ENCODE measurements at regions not wholly inside any gene's neighbourhood (a gene's known extent, or its start where the extent isn't known, plus 50 kb on each side); places are given as distances from the start of the nearest gene placed in this dataset.

DNA sequence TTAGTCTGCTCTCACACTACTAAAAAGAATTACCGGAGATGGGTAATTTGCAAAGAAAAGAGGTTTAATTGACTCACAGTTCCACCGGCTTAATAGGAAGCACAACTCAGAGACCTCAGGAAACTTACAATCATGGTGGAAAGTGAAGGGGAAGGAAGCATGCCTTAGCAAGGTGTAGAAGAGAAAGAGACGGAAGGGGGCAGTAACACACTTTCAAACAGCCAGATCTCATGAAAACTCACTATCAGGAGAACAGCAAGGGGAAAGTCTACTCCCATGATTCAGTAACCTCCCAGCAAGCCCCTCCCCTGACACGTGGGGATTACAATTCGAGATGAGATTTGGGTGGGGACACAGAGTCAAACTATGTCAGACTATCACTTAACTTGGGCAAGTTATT, 236.6 kb upstream of the ANO3 start:
- no peak for DNase-seq (ENCODE audit: low spot score)

DNA sequence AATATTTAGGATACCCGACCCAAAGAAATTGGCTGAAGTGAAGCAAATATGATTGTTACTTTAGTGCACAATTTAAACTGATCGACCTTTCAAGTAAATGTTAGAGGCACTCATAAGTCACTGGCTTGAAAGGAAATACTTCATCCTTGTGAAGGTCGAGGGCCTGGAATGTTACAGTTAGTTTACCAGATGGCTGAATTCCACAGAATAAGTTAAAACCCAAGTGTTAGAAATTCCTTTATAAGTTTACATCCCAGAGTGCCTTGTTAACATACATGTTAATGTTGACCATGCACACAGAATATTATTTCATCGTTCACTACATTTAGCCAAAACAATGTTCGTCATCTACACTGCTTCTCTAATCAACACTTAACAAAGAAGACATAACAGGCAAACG, 235.5 kb upstream of the ANO3 start:
- DNase-seq (ENCODE audit: low spot score): no peak

DNA sequence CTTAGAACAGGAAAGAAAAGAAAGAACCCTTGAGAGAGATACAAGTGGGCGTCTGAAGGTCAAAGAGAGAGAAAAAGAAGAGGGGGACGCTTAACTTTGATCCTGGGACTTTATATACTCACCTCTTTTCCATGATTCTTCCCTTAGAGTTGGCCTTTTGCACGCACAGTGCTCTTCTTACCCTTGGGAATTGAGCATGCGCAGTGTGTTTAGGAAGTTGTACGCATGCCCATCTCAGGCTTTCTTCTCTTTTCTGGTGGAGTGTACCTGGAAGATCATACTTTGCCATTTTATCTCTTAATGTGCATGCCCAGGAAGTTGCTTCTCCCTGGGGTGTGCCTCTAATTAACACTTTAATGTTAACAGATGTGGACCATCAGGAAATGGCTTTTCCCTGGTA, 229.6 kb upstream of the ANO3 start:
- DNase-seq (ENCODE audit: low spot score): no peak

DNA sequence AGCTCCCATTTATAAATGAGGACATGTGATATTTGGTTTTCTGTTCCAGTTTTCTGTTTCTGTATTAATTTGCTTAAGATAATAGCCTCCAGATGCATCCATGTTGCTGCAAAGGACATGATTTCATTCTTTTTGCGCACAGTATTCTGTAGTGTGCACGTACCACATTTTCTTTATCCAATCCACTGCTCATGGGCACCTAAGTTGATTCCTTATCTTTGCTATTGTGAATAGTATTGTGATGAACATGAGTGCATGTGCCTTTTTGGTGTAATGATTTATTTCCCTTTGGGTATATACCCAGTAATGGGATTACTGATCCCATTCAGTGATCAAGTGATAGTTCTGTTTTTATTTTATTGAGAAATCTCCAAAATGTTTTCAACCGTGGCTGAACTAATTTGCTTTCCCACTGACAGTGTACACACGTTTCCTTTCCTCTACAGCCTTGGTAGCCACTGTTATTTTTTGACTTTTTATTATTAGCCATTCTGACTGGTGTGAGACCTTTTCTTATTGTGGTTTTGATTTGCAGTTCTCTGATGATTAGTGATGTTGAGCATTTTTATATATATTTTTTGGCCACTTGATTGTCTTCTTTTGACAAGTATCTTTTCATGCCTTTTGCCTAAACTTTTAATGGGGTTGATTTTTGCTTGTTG, 226.0 kb upstream of the ANO3 start:
- no peak for DNase-seq (ENCODE audit: low spot score)

DNA sequence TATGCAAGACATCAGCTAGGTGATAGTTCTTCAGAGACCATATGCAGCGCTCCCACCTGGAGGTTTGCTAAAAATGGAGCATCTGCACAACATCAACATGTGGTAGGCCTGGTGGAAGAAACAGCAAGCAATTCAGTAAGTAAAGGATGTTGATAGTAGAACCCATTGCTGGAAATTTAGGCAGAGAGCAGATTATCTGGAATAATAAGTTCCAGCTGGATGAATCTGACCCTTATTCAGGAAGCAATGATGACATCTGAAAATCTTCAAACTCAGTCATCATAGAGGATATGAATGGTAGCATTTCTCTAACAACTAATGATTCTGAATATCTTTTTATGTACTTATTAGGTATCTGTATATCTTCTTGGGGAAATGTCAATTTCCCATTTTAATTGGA, 225.2 kb upstream of the ANO3 start:
- DNase-seq (ENCODE audit: low spot score): no peak

DNA sequence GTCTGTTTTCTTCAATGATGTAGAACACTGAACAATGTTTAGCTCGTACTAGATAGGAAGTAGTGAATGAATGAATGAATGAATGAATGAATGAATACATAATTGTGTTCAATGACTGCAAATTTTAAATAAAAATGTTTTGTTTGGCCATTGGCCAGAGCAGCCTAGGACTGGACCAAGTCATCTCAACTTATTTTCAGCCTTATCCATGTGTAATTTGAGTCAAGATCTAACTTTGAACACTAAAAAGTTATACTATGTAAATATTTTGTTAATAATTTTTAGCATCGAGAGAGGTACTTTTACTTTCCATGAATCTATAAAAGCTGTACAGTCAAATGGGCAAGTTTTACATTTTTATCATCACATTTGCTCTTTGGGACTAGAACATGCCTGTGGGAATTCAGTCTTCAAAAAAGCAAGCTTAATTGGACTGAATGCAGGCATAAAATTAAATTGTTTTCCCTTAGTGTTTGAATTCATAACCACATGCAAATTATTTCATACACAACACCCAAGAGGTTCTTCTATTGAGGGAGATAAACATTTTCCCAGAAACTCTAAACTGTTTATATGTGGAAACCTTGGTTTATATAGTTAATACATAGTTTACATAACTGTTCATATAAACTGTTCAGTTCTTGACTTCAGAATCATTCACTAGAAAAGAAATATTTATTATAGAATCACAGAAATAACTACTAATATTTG, 222.1 kb upstream of the ANO3 start:
- DNase-seq (ENCODE audit: low spot score): no peak

DNA sequence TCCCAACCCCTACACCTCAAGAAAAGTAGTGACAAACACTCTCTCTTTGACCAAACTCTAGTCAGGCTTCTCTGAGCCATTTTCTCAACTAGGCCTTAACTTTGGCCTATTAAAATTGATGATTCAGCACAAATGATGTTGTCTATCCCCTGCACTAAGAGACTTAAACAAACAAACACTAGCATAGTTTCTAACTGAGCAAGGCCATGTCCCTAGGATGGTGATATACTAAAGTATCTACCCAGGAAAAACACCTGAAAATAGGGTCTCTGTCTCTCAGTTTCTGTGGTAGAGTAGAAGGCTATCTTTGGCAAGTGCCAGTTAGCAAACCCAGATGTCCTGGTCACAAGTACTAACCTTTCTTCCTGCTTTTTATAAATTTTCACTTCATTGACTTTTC, 219.7 kb upstream of the ANO3 start:
- no peak for DNase-seq (ENCODE audit: low spot score)

DNA sequence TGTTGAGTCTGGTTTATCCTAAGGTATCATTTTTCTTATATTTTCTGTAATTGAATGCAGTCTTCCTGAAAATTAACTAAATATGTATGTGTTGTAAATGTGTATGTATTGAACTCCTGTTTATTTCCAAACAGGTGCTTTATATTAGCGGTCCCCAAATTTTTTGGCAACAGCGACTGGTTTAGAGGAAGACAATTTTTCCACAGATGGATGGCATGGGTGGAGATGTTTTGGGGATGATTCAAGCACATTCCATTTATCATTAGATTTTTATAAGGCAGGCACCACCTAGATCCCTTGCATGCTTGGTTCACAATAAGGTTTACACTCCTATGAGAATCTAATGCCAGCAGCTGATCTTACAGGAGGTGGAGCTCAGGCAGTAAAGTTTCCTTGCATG, 210.5 kb upstream of the ANO3 start:
- no peak for DNase-seq (ENCODE audit: low spot score)

DNA sequence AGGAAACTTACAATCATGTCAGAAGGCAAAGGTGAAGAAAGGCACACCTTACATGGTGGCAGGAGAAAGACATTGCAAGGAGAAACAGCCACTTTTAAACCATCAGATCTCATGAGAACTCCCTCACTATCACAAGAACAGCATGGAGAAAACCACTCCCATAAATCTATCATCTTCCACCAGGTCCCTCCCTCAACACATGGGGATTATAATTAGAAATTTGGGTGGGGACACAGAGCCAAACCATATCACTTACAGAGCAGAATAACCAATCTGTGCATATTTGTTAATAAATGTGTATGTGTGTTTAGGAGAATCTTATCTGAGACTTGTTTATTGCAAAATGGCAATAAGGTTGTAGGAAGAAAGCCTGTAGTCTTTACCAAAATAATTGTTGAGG, 205.2 kb upstream of the ANO3 start:
- no peak for DNase-seq (ENCODE audit: low spot score)

DNA sequence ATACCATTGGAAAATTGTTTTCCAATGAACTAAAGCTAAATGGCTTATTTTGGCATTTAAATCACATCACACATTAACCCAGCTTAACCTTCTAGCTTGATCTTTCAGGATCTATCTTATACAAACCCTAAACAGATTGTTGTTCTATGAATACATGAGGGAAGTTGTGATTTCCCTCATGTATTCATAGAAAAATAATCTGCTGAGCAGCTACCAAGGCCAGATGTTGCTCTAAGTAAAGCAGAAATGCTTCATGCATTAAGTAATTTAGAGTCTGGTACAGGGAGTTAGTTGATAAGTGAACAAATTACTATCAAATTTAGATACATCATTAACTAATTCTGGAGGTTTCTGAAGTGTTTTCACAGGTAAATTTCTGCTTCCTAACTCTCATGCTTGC, 204.6 kb upstream of the ANO3 start:
- DNase-seq (ENCODE audit: low spot score): no peak

DNA sequence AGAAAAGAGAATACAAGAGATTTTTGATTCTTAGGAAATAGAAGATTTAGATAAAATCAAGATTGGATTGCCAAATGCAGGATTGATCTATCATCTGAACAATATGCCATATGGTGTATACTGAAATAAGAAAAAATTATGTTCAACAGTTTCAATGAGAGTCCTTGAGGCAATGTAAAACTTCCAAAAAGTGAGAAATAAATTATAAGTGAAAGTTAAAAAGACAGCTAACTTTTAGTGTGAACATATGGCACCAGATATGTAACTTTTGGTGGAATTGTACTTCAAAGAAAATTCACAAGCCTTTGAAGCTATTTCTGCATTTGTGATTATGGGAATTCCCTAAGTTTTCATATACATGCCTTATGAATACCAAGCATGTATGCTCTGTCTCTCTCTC, 200.5 kb upstream of the ANO3 start:
- no peak for DNase-seq (ENCODE audit: low spot score)

DNA sequence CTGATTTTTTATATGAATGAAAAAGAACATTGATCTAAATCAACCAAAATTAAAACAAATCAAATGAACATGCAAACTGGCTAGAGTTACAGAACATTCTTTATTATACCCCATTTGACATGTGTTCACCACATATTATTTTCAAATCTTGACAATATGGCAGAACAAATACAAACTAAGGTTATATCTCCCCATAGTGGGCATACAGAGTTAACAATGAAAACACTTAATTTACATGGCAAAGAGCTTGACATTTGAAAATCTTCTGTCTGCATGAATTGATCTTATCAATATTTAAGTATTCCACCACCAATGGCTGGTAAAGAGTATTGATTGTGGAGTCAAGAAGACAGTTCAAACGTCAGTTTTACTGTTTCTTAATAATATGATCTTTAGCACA, 197.9 kb upstream of the ANO3 start:
- DNase-seq (ENCODE audit: low spot score): no peak

DNA sequence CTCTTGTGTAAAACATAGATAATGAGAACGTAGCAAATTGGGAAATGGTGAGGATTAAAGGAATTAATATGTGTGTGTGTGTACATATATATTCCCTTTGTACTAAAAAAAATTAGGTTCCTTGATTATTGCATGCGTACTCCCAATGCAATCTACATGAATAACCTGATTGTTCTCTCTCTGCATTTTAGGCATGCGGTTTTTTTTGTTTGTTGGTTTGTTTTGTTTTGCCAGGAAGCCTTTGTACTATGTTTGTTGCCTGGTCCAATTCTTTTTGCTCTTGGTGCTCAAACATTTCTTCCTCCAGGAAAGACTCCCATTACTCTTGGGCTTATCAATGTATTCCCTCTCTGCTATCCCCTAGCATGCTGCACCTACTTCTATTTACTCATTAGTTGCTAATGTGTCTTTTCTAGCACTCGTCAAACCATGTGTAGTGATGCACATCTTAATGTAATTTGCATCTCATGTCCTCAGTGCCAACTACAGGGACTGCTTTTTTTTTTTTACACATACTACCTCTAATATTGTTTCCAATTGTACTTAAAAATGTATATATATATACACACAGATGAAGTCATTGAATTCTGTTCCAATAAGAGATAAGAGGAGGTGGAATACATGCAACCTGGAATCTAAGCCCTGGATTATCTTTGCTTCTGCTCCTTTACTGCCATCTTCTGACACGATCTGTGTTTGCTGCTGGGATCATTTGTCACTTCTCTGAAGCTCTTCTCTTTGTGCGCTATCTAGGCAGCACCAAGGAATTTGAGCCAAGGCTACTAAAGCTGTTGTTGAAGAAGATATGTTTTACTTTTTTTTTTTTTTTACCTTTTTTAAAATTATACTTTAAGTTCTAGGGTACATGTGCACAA, 197.2 kb upstream of the ANO3 start:
- DNase-seq (ENCODE audit: low spot score): peak; percentile 12

DNA sequence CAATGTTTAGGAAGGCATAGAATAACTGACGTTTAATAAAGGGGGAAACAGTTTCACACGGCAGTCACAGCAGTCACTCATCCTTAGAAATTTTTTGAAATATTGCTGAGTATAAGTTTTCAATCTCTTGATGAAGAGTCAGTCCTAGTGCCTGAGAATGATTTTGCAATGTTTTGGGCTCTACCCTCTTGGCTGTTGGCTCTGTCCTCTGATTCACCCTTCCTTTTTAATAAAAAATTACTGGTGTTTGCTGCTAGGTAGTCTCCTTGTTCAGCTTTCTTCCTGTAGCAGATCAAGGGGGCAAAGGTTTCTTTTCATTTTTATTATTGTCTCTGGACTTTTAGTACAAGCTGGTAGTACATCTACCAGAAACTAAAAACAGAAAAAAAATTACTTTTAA, 194.3 kb upstream of the ANO3 start:
- no peak for DNase-seq (ENCODE audit: low spot score)

DNA sequence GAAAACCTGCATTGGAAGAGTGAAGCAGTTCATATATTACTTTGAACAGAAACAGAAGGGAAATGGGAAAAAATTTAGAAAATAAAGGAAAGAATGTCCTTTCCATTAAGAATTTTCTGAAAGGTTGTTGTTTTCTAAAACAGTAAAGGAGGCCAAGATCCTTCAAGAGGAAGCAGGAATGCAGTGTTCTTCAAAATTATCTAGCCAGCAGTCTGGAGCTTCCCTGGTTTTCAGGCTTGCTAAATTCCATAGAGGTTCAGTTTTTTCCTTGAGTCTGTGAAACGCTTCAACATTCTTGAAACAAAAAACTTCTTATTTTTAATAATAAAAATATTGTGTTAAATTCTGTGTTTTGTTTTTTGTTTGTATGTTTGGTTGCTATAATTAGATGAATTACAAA, 189.0 kb upstream of the ANO3 start:
- no peak for DNase-seq (ENCODE audit: low spot score)

DNA sequence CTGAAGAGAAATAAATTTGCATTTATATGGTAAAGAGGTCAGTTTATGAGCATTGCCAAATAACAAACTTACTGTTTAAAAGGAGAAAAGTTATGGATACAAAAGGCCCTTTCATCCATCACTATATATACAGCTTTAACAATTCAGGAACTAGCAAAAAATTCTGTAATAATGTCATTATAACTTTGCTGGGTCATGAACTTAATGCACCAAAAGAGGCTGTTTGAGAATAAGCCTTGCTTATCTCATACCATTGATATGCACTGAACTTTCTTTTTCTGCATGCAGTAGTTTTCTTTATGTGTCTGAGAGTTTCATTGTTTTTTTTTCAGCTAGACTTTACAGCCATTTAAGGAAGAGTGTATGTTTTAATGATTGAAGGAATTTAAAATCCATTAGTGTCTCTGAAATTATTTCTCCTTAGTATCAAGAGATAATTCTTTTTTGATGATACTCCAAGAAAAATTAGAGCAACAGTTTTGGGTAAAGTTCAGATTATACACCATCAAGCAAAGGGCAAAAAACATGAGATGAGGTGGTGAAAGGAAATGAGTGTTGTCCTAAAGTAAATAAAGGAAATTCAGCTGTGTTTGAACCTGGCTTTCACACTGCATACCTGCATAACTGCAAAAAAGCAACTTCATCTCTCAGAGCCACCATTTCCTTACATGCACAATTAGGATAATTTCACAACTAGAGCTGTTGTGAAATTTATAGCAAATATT, 188.2 kb upstream of the ANO3 start:
- DNase-seq (ENCODE audit: low spot score): no peak

DNA sequence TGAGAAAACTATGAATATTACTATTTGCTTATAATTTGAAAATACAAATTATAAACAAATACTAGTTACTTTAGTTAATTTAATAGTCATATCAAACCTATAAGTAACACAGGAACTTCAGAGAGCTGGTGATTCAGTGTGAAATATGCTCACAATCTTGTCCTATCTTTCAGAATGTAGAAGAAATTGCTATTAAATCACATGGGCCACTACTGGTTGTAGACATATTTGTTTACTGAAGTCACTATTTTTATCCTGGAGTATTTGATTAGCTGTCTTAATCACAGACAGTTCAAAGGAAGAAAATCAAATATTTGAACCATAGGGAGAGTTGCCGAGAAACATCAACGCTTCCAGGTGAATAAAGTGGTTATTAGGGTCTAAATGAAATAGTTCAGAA, 187.6 kb upstream of the ANO3 start:
- DNase-seq (ENCODE audit: low spot score): no peak

DNA sequence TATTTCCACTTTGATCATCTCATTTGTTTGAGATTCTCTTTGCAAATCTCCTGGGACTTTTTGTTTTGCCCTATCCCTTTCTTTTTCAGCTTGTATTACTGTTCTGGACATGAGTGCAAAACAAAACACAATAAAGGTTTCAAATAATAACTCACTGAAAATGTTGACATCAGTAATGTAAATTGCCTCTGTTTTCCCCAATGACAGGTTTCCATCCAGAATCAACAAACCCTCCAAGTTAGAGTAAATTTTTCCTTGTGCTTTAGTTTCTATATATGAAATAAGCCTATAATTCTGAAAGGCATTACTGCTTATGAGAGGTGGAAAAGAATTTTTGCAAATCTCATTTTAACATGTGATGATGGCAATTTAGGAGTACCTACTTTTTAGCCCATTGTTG, 187.0 kb upstream of the ANO3 start:
- no peak for DNase-seq (ENCODE audit: low spot score)

DNA sequence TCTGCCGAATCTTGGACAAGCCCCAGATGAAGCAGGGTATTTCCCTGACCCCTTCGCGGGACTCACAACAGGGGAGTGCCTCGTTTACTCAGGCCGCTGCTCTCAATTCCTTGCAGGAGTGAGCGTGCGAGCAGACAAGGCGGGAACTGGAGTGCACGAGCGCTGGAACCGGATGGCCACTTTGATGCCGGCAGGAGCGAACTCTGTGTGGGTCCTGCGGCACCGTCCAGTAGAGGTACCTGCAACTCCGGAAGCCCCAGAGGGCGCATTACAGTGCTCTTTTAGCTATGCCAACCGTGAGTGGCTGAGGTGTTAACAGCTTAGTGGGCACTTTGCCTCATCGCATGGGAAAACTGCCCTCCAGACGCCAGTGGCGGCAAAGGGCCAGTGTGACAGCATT, 182.3 kb upstream of the ANO3 start:
- no peak for DNase-seq (ENCODE audit: low spot score)

DNA sequence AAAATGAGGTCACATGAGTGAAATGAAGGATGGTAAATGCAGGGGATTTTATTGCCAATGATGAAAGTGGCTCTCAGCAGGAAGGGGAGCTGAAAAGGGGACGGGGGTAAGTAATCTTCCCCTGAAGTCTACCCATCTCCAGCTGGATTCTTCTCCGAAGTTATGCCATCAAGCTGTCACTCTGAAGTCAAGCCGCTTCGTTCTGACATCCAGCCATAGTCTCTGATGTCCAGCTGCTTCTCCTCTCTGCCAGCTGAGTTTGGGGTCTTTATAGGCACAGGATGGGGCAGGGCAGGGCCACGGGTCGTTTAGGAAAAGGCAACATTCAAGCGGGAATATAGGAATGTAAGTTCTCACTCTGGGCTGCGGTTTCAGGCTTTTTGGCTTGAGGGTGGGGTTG, 181.9 kb upstream of the ANO3 start:
- no peak for DNase-seq (ENCODE audit: low spot score)

DNA sequence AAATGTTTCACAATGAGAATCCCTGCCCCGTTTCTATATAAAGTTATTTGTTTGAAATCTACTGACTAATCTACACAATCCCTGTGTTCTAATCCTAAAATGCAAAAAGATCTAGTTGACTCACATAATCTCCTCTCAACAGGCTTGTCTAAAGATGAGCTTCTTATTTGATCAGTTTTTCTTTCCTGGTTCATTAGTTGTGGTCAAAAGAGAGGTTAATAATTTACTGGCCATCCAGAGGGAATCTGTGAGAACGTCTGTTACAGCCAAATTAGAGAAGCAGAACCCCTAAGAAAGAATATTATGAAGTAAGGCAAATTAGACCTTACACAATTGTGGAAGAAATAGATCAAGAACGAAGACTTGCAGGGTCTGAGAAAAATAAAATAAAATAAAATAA, 173.7 kb upstream of the ANO3 start:
- no peak for DNase-seq (ENCODE audit: low spot score)

DNA sequence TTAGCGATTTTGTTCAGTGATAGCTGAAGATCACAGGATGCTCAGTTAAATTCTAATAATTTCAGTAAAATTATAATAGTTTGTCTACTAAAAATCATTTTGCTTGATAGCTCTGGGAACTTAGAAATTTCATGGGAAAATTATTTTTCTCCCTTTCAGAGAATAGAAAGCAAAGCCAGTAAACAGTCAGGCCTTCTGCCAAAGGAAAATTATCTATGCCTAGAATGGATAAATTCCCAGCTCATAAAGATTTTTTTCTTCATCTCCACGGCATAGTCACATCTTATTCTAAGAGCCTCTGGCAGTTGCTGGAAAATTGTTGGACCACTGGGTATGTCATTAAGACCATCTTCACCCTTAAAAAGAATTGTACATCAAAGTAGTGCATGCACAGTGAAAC, 169.6 kb upstream of the ANO3 start:
- DNase-seq (ENCODE audit: low spot score): no peak

DNA sequence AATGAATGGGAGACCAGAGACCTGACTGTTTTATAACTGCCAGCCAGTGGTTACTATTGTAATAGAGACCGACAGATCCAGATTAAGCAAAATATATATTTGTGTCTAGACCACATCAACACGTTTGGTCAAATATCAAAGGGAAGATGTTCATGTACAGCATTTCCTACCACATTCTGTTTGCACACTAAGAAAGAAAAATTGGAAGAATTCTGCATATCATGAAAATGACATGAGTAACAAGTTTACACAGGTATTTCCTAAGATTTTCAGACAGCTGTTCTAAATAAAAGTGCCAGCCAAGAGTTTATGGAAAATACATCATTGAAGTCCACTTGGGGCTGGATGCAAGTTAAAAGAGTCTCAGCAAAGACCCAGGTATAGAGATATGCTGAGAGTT, 145.5 kb upstream of the ANO3 start:
- DNase-seq (ENCODE audit: low spot score): no peak
